Ecto neural progenitor cell (in vitro differentiated cells): ENCODE measurements at regions not wholly inside any gene's neighbourhood (a gene's known extent, or its start where the extent isn't known, plus 50 kb on each side); places are given as distances from the start of the nearest gene placed in this dataset.

ENCODE experiments used
- DNase-seq: peaks from one replicate; pipeline ENCODE4 v3.0.0-alpha.2; 2018; ENCODE audit warnings: low spot score

- no peak for DNase-seq
These were observed 175.0 kb upstream of the MCTP2 start for GRCh38 chr15:94056314-94056713.

DNA sequence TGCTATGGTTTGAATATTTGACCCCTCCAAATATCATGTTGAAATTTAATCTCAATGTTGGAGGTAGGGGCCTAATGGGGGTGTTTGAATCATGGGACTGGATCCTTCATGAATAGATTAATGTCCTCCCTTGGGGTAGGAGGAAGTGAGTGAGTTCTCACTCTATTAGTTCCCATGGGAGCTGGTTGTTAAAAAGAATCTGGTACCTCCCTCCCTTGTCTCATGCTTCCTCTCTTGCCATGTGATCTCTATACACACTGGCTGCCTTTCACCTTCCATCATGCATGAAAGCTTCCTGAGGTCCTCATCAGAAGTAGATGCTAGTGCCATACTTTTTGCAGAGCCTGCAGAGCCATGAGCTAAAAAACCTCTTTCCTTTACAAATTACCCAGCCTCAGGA, 177.7 kb upstream of the MCTP2 start:
- no peak for DNase-seq

DNA sequence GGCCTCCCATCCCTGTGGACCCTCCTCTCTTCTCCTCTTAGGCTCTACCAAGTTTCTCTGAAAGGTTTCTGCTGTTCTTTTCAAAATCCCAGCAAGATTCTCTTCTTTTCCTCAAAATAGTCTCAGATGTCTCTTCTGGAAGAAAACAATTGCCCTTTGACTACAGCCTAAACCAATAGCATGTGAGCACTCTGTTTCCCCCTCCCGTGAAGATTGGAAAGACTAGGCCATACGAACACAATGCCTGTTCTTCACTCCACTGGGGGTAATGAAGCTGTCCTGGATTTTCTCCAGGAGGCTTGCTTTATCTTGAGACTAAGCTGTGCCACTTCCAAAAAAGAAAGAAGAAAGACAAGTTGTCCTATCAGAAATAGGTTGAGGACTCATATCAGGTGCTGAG, 178.7 kb upstream of the MCTP2 start:
- DNase-seq: no peak

DNA sequence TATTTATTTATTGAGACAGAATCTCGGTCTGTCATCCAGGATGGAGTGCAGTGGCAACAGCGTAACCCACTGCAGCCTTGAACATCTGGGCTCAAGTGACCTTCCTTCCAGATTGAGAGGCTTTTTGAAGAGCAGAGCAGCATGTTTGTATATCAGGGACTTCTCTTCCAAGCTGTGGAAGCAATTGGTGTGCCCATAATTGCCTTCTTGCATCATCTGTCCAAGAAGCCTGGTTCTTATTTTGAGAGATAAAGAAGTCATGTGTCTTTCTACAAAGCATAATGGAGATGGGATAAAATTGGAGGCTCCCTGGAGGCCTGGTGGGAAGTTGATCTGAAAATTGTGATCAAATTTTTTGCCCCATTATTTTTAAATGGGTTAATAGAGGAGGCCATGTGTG, 183.8 kb upstream of the MCTP2 start:
- DNase-seq: no peak

- DNase-seq: no peak
These were observed 189.0 kb upstream of the MCTP2 start for GRCh38 chr15:94042180-94042928.

- DNase-seq: no peak
These were observed 189.6 kb upstream of the MCTP2 start for GRCh38 chr15:94041746-94042145.

- no peak for DNase-seq
These were observed 190.7 kb upstream of the MCTP2 start for GRCh38 chr15:94040541-94041248.

DNA sequence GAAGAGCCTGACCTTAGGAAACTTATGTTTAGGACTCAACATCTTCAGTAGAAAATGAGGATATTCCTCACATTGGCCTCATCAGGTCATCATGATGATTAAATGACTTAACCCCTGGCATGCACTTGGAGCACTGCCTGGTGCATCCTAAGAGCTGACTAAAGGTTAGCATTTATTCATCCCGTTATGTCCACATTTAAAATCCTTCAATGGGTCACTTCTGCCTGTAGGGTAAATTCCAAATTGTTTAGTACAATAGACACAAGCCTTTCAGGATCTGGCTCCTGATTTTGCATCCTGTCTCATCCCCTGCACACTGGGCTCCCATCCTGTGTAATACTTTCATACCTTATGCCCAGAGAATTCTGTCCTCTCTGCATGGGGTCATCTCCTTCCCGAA, 195.2 kb upstream of the MCTP2 start:
- no peak for DNase-seq

DNA sequence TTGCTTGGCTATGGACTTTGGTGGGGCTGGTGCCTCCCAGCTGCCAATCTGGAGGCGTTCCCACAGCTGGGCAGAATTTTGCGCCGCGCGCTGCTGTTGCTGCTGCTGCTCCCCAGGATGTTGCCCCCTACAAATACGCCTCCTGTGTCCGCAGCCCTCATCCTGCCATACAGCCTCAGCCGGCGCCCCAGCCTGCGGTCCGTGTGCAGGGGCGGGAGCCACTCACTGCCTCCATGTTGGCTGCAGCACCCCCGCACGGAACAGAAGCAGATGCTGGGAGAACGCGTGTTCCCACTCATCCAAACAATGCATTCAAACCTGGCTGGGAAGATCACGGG, 197.7 kb upstream of the MCTP2 start:
- DNase-seq: no peak

DNA sequence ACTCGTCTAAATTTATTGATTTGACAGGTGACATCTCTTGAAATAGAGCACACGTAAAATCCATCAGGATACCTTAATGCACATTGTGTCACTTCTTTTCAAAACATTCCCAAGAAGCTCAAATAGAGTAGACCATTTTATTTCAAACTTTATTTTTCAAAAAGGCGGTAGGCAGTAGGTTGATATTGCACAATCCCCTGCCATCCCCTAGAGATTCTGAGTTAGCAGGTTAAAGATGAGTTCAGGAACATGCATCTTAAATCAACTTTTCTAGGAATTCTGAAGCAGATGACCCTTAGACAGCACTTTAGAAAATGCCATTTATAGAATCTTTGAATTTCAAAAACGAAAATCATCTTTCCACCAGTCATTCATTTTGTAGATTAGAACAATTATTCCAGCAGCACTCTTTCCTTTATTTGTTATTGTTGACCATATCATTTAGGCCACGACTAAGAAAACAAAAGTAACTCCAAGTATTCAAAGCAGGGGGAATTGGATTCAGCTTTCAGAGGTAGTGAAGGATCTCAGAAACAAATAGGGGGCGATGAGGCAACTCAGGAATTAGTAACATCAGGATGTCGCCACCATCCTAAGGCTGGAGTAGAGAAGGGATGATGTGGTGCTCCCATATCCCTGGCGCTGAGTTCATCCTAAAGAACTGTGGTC, 198.2 kb upstream of the MCTP2 start:
- no peak for DNase-seq

- DNase-seq: no peak
These were observed 198.8 kb upstream of the MCTP2 start for GRCh38 chr15:94032571-94032970.

GRCh38 chr15:94031072-94031471, 200.3 kb upstream of the MCTP2 start:
- no peak for DNase-seq

GRCh38 chr15:94029495-94029894, 201.9 kb upstream of the MCTP2 start:
- DNase-seq: no peak

- no peak for DNase-seq
These were observed 202.6 kb upstream of the MCTP2 start for GRCh38 chr15:94028809-94029208.

- DNase-seq: no peak
These were observed 203.2 kb upstream of the MCTP2 start for GRCh38 chr15:94028121-94028520.

- DNase-seq: no peak
These were observed 203.8 kb upstream of the MCTP2 start for GRCh38 chr15:94027581-94027980.

DNA sequence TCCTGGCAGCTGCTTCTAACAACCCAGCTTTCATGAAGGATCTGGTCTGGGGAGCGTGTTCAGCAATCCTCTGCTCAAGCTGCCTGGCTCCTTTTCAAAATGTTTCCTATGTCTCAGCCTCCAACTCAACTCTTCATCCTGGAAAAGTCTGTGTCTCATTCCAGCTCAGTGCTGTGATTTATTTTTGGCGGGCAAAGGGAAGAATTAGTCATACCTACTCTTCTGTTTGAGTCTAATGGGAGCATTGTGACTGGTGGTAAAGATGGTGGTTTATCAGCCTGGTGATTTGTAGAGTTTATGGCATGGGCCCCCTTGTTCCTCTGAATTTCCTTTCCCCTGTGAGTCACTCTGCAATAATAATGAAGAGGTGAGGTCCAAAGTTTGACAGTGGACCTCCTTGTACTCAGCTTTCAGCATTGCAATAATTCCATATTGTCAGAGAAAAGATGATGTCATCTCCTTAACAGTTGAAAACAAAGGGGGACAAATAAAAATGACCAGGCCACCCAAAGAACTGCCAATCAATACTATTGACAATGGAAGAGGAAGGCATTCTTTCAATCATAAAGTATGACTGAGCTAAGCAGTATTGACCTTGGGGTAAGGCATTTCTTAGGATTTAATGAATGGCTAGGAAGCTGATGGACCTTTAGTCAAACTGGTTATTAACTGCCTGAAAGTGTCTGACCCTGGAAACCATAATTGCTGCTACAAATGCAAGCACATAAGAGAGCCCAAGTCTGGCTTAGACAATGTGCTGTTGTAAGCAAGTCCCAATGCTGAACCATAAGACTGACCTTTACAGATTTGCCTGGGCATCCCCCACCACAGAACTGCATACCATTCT, 204.7 kb upstream of the MCTP2 start:
- DNase-seq: no peak

- no peak for DNase-seq
These were observed 207.8 kb upstream of the MCTP2 start for GRCh38 chr15:94023531-94023930.

GRCh38 chr15:94021621-94022320, 209.6 kb upstream of the MCTP2 start:
- no peak for DNase-seq

DNA sequence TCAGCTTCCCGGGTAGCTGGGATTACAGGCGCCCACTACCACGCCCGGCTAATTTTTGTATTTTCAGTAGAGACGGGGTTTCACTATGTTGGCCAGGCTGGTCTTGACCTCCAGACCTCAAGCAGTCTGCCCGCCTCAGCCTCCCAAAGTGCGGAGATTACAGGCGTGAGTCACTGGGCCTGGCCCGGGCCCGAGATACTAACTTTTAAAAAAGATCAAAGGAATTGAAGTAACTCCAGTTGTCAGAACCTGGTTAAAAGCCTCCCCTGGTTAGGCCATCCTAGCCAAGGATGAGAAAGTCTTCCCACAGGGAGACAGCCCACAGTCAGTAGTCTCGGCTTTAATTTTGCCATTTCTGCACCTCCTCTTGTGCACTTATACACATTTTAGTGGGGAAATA, 212.3 kb upstream of the MCTP2 start:
- no peak for DNase-seq

DNA sequence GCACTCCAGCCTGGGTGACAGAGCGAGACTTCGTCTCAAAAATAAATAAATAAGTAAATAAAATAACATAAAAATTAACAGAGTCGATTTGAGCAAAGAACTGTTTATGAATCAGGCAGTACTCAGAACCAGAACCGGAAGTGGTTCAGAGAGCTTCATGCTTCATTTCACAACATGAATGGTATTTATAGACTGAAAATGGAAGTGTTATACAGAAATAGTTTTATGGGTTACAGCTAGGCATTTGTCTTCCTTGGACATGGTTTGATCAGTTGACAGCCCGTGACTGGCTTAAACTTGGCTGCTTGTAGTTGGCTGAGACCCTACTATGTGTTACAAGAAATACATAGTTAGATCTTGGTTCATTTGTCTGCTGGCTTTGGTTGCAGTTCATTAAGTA, 216.0 kb upstream of the MCTP2 start:
- no peak for DNase-seq
